Fibroblast of pulmonary artery (primary cell): ENCODE measurements at regions not wholly inside any gene's neighbourhood (a gene's known extent, or its start where the extent isn't known, plus 50 kb on each side); places are given as distances from the start of the nearest gene placed in this dataset.

ENCODE experiments used
- DNase-seq: peaks from one replicate; pipeline ENCODE4 v3.0.0-alpha.2; 2010; ENCODE audit warnings: low read depth
- H3K4me3 ChIP-seq: replicated peaks from 2 replicates; pipeline ENCODE4 v1.5.1; 2011; ENCODE audit warnings: low read depth, mild to moderate bottlenecking, control low read depth, low read length, moderate library complexity
- TF ChIP-seq, protein P1 (sequence below): IDR thresholded peaks from 2 replicates; pipeline ENCODE4 v1.5.1; 2011; ENCODE audit warnings: mild to moderate bottlenecking, control low read depth, low read length, inconsistent platforms; ENCODE audit errors: missing control alignments

DNA sequence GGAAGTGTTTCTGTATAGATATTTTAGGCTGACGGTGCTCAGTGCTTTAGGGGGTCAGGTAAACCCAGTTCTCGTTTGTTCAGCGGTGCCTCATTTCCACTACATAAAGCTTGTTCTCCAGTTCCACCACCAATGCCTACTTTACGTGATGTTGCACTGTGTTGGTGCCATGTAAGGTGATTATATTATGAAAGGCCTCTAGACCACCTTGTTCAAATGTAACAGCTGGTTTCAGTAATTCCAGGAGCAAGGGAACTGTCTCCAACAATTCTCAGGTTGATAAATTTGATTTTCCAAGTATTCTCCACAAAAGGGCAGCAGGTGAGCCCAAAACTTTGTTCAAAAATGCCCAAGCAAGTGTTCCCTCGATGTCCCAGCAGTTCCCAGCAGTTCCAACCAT, 83.7 kb upstream of the SEPTIN5 start:
- TF ChIP-seq, protein P1, sequence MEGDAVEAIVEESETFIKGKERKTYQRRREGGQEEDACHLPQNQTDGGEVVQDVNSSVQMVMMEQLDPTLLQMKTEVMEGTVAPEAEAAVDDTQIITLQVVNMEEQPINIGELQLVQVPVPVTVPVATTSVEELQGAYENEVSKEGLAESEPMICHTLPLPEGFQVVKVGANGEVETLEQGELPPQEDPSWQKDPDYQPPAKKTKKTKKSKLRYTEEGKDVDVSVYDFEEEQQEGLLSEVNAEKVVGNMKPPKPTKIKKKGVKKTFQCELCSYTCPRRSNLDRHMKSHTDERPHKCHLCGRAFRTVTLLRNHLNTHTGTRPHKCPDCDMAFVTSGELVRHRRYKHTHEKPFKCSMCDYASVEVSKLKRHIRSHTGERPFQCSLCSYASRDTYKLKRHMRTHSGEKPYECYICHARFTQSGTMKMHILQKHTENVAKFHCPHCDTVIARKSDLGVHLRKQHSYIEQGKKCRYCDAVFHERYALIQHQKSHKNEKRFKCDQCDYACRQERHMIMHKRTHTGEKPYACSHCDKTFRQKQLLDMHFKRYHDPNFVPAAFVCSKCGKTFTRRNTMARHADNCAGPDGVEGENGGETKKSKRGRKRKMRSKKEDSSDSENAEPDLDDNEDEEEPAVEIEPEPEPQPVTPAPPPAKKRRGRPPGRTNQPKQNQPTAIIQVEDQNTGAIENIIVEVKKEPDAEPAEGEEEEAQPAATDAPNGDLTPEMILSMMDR, result no peak
- DNase-seq, result no peak
- H3K4me3 ChIP-seq, result no peak overlapping the region

DNA sequence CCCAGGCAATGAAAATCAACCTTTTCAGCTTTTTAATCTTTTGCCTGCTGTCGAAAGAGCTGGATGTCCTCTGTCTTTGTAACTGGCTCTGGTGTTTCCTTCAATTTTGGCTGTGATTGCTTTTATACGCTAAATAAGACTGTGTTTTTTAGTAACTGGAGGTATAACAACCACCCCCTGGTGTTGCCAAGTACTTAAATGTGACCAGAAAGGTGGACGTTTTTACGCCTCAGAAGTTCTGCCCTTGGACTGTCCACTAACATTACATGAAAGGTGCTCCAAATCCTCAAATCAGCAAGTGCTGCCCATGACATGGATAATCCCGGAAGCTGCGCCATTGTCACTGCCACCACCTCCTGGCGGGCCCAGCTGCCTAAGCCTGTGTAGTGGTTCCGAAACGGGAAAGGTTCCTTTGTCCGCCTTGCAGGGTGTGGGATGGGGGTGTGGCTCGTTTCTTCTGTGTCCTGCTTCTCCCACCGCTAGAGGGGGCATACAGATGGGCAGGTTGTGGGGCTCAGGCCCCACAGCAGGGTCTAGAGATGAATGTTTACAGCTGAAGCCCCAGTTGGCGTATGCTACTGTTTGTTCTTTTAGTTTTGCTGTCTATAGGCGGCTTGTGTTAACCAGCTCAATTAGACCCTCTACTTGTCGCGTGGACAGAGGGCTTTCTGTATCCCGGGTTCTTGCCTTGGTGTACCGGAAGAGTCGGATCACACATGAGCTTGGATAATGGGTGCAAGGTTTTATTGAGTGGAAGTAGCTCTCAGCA, 82.2 kb upstream of the SEPTIN5 start:
- TF ChIP-seq, protein P1, result peak; percentile 66
- DNase-seq, result peak; percentile 51
- no peak overlapping the region for H3K4me3 ChIP-seq

DNA sequence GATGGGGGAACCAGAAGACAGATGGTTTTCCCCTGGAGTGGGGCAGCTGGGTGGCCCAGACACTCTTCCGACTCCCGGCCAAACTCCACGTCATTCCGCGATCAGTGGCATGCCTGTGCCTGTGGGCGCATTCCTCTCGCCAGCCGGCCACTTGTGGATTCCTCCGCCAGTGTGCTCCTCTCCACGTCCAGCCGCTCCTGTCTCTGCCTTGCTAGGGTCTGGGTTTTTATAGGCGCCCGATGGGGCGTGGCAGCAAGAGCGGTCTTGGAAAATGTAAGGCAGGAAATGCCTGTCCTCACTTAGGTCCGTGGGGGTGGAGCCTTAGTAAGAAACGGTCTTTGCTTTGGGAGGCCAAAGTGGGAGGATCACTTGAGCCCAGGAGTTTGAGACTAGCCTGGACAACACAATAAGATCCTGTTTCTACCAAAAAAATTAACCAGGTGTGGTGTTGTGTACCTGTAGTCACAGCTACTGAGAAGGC, 81.6 kb upstream of the SEPTIN5 start:
- no peak overlapping the region for H3K4me3 ChIP-seq
- TF ChIP-seq, protein P1, result no peak
- DNase-seq, result no peak

DNA sequence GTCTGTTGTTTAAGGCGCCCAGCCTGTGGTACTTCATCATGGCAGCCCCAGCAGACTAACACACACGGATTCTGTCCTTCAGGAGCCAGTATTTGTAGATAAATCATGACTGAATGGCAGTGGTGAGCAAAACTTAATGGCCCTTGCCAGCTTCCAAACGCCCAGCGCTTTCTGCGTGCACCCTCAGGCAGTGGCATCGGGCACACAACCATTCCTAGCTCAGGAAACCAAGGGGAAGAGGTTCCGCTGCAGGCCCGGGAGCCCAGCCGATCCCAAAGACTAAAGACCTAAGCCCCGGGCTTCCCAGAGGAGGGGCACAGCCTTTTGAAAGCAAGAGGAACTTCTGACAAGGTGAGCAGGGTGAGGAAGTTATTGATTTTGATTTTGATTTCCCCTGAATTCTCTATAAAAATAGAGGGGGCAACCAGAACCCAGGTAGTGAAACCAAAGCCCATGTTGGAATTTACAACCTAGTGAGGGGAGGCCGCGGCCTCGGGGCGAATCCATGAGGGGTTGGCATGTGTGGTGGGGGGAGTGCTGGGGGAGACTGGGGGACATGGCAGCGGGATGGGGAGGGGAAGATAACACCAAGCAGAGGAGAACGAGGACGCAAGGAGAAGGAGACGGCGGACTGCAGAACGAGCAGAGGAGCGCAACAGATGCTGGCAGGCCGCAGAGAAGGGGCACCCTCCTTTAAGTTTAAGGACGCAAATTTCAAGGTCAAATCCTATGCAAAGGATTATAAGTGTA, 79.9 kb upstream of the SEPTIN5 start:
- no peak for DNase-seq
- TF ChIP-seq, protein P1, result no peak

DNA sequence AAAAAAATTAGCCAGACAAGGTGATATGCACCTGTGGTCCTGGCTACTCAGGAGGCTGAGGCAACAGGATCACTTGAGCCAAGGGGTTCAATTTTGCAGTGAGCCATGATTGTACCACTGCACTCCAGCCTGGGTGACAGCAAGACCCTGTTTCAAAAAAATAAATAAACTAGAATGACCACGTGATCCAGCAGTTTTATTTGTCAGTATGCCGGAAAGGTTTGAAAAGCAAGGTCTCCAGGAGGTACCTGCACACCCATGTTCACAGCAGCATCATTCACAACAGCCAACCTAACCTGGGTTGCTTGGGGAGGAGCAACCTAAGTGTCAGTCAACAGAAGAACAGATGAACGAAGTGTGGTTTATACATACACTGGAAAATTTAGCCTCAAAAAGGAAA, 78.7 kb upstream of the SEPTIN5 start:
- DNase-seq, result no peak
- TF ChIP-seq, protein P1, result no peak
- no peak overlapping the region for H3K4me3 ChIP-seq

More for the DNA sequence above, 79.9 kb upstream of the SEPTIN5 start:
- no peak overlapping the region for H3K4me3 ChIP-seq

DNA sequence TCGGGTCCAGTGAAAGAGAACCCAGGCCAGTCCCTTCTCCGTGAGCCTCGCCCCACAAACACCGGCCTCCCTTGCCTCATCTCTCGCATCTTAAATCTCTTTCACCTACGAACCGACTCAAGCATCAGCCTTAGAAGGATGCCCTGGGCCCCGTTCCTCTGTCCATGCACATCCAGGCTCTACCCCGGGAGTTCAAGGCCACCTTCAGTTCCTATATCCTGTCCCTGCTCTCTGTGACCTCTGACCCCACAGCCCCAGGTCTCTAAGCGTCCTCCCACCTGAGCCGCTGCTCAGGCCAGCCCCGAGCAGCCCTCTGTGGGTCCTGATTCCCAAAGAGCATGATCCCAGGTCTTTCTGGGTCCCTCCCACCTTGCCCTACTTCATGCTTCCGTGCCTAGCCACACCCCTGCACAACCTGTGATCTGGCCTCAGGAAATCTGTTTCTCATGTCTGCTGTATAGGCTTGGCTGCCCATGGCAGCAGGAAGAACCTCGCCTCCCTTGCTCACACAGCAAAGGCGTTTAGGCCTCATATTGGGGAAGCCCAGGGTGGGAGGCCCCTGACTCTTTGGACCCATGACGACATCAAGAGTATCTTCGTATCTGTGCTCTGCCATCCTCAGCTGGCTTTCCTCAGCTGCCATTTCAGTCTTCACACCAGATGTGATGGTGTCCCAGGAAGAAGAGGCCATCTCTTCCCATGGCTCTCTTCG, 77.5 kb upstream of the SEPTIN5 start:
- TF ChIP-seq, protein P1, result no peak
- DNase-seq, result no peak
- no peak overlapping the region for H3K4me3 ChIP-seq
